ENCODE measurements at regions not wholly inside any gene's neighbourhood (a gene's known extent, or its start where the extent isn't known, plus 50 kb on each side); places are given as distances from the start of the nearest gene placed in this dataset.

- TF ChIP-seq POU2F2 (IDR thresholded peaks at IDR 0.05; ENCODE audit: low read depth, low read length) (no peak), SPI1 (IDR thresholded peaks at IDR 0.05; ENCODE audit: low read depth, low read length) (no peak), POLR2AphosphoS5 (IDR thresholded peaks at IDR 0.05; ENCODE audit: low read depth, low read length) (no peak), POLR2A (IDR thresholded peaks at IDR 0.05; ENCODE audit: low read depth, low read length) (no peak)
Measured at GRCh38 chr10:90975096-90975495, 54.2 kb upstream of the ANKRD1 start.
